ENCODE measurements at regions not wholly inside any gene's neighbourhood (a gene's known extent, or its start where the extent isn't known, plus 50 kb on each side); places are given as distances from the start of the nearest gene placed in this dataset.

GRCh38 chr1:95496773-95497172 lies 262.8 kb downstream of the RWDD3 start:
- intact Hi-C loops (cut with micrococcal nuclease; ENCODE audit: unreplicated experiment) = no loop called here
- H3K4me2 ChIP-seq = no peak overlapping the region
- H3F3A ChIP-seq (ENCODE audit: insufficient read depth, low read depth) = no peaks in the 10 kb centered on the region
- H4K20me1 ChIP-seq (ENCODE audit: insufficient read depth) = no peaks in the 10 kb centered on the region
- TF ChIP-seq CTCF (conservative IDR thresholded peaks at IDR 0.05) (no peak), EZH2 (IDR thresholded peaks at IDR 0.05; ENCODE audit: low read depth) (no peak)
- no peak for DNase-seq
- H3K36me3 ChIP-seq (ENCODE audit: low read depth) = no peaks in the 10 kb centered on the region
- H3K9me2 ChIP-seq (ENCODE audit: insufficient read depth) = no peaks in the 10 kb centered on the region
- no peaks in the 10 kb centered on the region for H3K79me2 ChIP-seq (ENCODE audit: low read depth)
- no peaks in the 10 kb centered on the region for H3K4me1 ChIP-seq (replicated peaks; ENCODE audit: insufficient read depth)
- H2AFZ ChIP-seq = no peak overlapping the region
- H3K4me3 ChIP-seq = no peak overlapping the region
- ChIA-PET CTCF (no interaction called here), POLR2A (ENCODE audit: unreplicated experiment) (no interaction called here)
- 0 out of 2 replicates have a peak, but pooled peaks cover 4% of the 10 kb centered on the region for H3K27me3 ChIP-seq (ENCODE audit: insufficient read depth, low read depth)
- no peaks in the 10 kb centered on the region for H3K9me3 ChIP-seq (ENCODE audit: insufficient read depth, low read depth)
- no TSS peak for BruUV-seq (replicated peaks)
- H3K27ac ChIP-seq = no peak overlapping the region

- Histone ChIP-seq H2AFZ (no peak overlapping the region), H3K27me3 (ENCODE audit: insufficient read depth, low read depth) (0 out of 2 replicates have a peak, but pooled peaks cover 4% of the 10 kb centered on the region), H3K4me2 (no peak overlapping the region), H3K79me2 (ENCODE audit: low read depth) (no peaks in the 10 kb centered on the region), H4K20me1 (ENCODE audit: insufficient read depth) (no peaks in the 10 kb centered on the region), H3K27ac (no peak overlapping the region), H3K9me3 (ENCODE audit: insufficient read depth, low read depth) (no peaks in the 10 kb centered on the region), H3K4me3 (no peak overlapping the region), H3K36me3 (ENCODE audit: low read depth) (no peaks in the 10 kb centered on the region), H3K4me1 (replicated peaks; ENCODE audit: insufficient read depth) (no peaks in the 10 kb centered on the region), H3F3A (ENCODE audit: insufficient read depth, low read depth) (no peaks in the 10 kb centered on the region), H3K9me2 (ENCODE audit: insufficient read depth) (no peaks in the 10 kb centered on the region)
- no peak for DNase-seq
- intact Hi-C loops (cut with micrococcal nuclease; ENCODE audit: unreplicated experiment) = no loop called here
- ChIA-PET CTCF (no interaction called here), POLR2A (ENCODE audit: unreplicated experiment) (no interaction called here)
- TF ChIP-seq CTCF (conservative IDR thresholded peaks at IDR 0.05) (no peak), EZH2 (IDR thresholded peaks at IDR 0.05; ENCODE audit: low read depth) (no peak)
- no TSS peak for BruUV-seq (replicated peaks)
Measured at GRCh38 chr1:95497566-95497965, 263.6 kb downstream of the RWDD3 start.

- H3K9me2 ChIP-seq (ENCODE audit: insufficient read depth) = no peaks in the 10 kb centered on the region; the same call in 1 of the 2 replicates
- H3K4me3 ChIP-seq = no peak overlapping the region
- H3K27ac ChIP-seq = no peak overlapping the region
- H3K4me1 ChIP-seq (replicated peaks; ENCODE audit: insufficient read depth) = no peaks in the 10 kb centered on the region
- no TSS peak for BruUV-seq (replicated peaks)
- H3K36me3 ChIP-seq (ENCODE audit: low read depth) = no peaks in the 10 kb centered on the region
- H3F3A ChIP-seq (ENCODE audit: insufficient read depth, low read depth) = no peaks in the 10 kb centered on the region
- no peaks in the 10 kb centered on the region for H4K20me1 ChIP-seq (ENCODE audit: insufficient read depth)
- no peaks in the 10 kb centered on the region for H3K27me3 ChIP-seq (ENCODE audit: insufficient read depth, low read depth)
- TF ChIP-seq CTCF (conservative IDR thresholded peaks at IDR 0.05) = no peak
- no peak for TF ChIP-seq EZH2 (IDR thresholded peaks at IDR 0.05; ENCODE audit: low read depth)
- no peak for DNase-seq
- no peaks in the 10 kb centered on the region for H3K9me3 ChIP-seq (ENCODE audit: insufficient read depth, low read depth)
- intact Hi-C loops (cut with micrococcal nuclease; ENCODE audit: unreplicated experiment) = no loop called here
- ChIA-PET CTCF (no interaction called here), POLR2A (ENCODE audit: unreplicated experiment) (no interaction called here)
- H3K79me2 ChIP-seq (ENCODE audit: low read depth) = no peaks in the 10 kb centered on the region
- H2AFZ ChIP-seq = no peak overlapping the region
- no peak overlapping the region for H3K4me2 ChIP-seq
Measured at GRCh38 chr1:95503278-95504030, 269.4 kb downstream of the RWDD3 start.

Data from PC-9 (cell line).